H1 (cell line): ENCODE measurements at regions not wholly inside any gene's neighbourhood (a gene's known extent, or its start where the extent isn't known, plus 50 kb on each side); places are given as distances from the start of the nearest gene placed in this dataset.

Experiments used
- CTCF ChIA-PET: fragments of 300-600 bp; sonication (Branson Sonifier 250); formaldehyde crosslinking; loops from one replicate; lab custom pipeline; 2021; ENCODE audit not compliant: partially characterized antibody; lab: Charles Lee
- POLR2A ChIA-PET: fragments of 300-600 bp; sonication (Branson Sonifier 250); formaldehyde crosslinking; loops from one replicate; lab custom pipeline; 2021; ENCODE audit warnings: inconsistent platforms; ENCODE audit not compliant: partially characterized antibody; lab: Charles Lee
- DNase-seq, 2 experiments: peaks; one replicate each; pipeline versions ENCODE4 v3.0.0 to v3.0.0-alpha.2; 2010 to 2022; ENCODE audit warnings: low spot score in 2 of 2, low read depth in 1 of 2, mixed read lengths in 1 of 2
- FAIRE-seq: peaks from 2 replicates; lab custom pipeline; 2011; peaks lifted over from hg19 to GRCh38; lab: Jason Lieb, UNC
- H2AFZ ChIP-seq: 2 replicates; pipeline ENCODE4 v1.8.1; 2012; ENCODE audit warnings: low read length, inconsistent platforms
- H2AK5ac ChIP-seq: 2 replicates; pipeline ENCODE4 v1.6.1; 2013; ENCODE audit warnings: low read depth, low read length
- H2BK120ac ChIP-seq: replicated peaks from 2 replicates; pipeline ENCODE3; 2013; ENCODE audit warnings: low read depth, low read length, inconsistent platforms
- H2BK12ac ChIP-seq: 2 replicates; pipeline ENCODE4 v1.6.1; 2013; ENCODE audit warnings: low read depth, low read length
- H2BK15ac ChIP-seq: 2 replicates; pipeline ENCODE4 v1.6.1; 2013; ENCODE audit warnings: low read length
- H2BK20ac ChIP-seq: 2 replicates; pipeline ENCODE4 v1.6.1; 2013; ENCODE audit warnings: low read length
- H2BK5ac ChIP-seq: 2 replicates; pipeline ENCODE4 v1.6.1; 2013; ENCODE audit warnings: low read depth, low read length
- H3K14ac ChIP-seq: 2 replicates; pipeline ENCODE4 v1.6.1; 2013; ENCODE audit warnings: inconsistent platforms; ENCODE audit not compliant: insufficient read length
- H3K18ac ChIP-seq: 2 replicates; pipeline ENCODE4 v1.6.1; 2013; ENCODE audit warnings: low read length; ENCODE audit errors: extremely low read depth
- H3K23ac ChIP-seq: 2 replicates; pipeline ENCODE4 v1.6.1; 2013; ENCODE audit warnings: inconsistent platforms; ENCODE audit not compliant: insufficient read length
- H3K23me2 ChIP-seq: 2 replicates; pipeline ENCODE4 v1.6.1; 2013; ENCODE audit warnings: low read depth, low read length
- H3K27ac ChIP-seq: 2 replicates; pipeline ENCODE4 v1.6.1; 2011; ENCODE audit warnings: low read depth, low read length, inconsistent platforms
- H3K27me3 ChIP-seq, 4 experiments: replicated peaks in 1 of 4; 1 replicate in 1 of 4; 2 replicates in 3 of 4; pipeline versions ENCODE4 v1.6.1 to v1.8.1; 2011 to 2013; ENCODE audit warnings: low read length in 3 of 4, mild to moderate bottlenecking in 3 of 4, inconsistent platforms in 2 of 4, mixed read lengths in 2 of 4, moderate library complexity in 1 of 4; ENCODE audit not compliant: control insufficient read depth in 3 of 4, insufficient read depth in 3 of 4; ENCODE audit errors: extremely low read depth in 1 of 4
- H3K36me3 ChIP-seq, 4 experiments: 2 replicates each; pipeline versions ENCODE4 v1.6.1 to v1.8.1; 2011 to 2013; ENCODE audit warnings: mild to moderate bottlenecking in 4 of 4, low read length in 3 of 4, moderate library complexity in 2 of 4, control low read depth in 1 of 4, inconsistent platforms in 1 of 4; ENCODE audit not compliant: insufficient read depth in 4 of 4, control insufficient read depth in 2 of 4
- H3K4ac ChIP-seq: replicated peaks from 2 replicates; pipeline ENCODE3; 2013; ENCODE audit warnings: low read length, low read depth, mixed read lengths, inconsistent platforms; ENCODE audit not compliant: insufficient read length
- H3K4me1 ChIP-seq, 4 experiments: replicated peaks in 1 of 4; 1 replicate in 1 of 4; 2 replicates in 3 of 4; pipeline versions ENCODE4 v1.6.1 to v1.8.1; 2011 to 2013; ENCODE audit warnings: low read length in 3 of 4, inconsistent platforms in 2 of 4, mixed read lengths in 1 of 4; ENCODE audit not compliant: insufficient read depth in 4 of 4, control insufficient read depth in 3 of 4
- H3K4me2 ChIP-seq, 2 experiments: 2 replicates each; pipeline versions ENCODE4 v1.6.1 to v1.8.1; 2011 to 2013; ENCODE audit warnings: low read depth in 2 of 2, low read length in 2 of 2, control low read depth in 1 of 2, inconsistent platforms in 1 of 2, mild to moderate bottlenecking in 1 of 2; ENCODE audit not compliant: insufficient read depth in 1 of 2
- H3K4me3 ChIP-seq, 4 experiments: fragments of 200-600, 300-600 bp in 1 of 4; sonication (generic), shearing (Covaris generic), sonication (Bioruptor Twin) in 1 of 4; 2 replicates each; pipeline versions ENCODE4 v1.5.1 to v1.8.1; 2011 to 2016; ENCODE audit warnings: low read length in 4 of 4, low read depth in 3 of 4, control low read depth in 2 of 4, inconsistent platforms in 2 of 4, mild to moderate bottlenecking in 2 of 4, mixed read lengths in 1 of 4, moderate library complexity in 1 of 4; ENCODE audit not compliant: insufficient read depth in 2 of 4; ENCODE audit errors: extremely low read depth in 1 of 4
- H3K56ac ChIP-seq: replicated peaks from 2 replicates; pipeline ENCODE3; 2013; ENCODE audit warnings: low read depth, mild to moderate bottlenecking, mixed read lengths, low read length, inconsistent platforms; ENCODE audit not compliant: insufficient read length
- H3K79me1 ChIP-seq: 2 replicates; pipeline ENCODE4 v1.6.1; 2013; ENCODE audit warnings: low read depth, low read length, control low read depth
- H3K79me2 ChIP-seq, 2 experiments: 2 replicates each; pipeline versions ENCODE4 v1.6.1 to v1.8.1; 2012 to 2013; ENCODE audit warnings: low read length in 2 of 2, mild to moderate bottlenecking in 2 of 2, inconsistent platforms in 1 of 2; ENCODE audit not compliant: insufficient read depth in 2 of 2, control insufficient read depth in 1 of 2
- H3K9ac ChIP-seq, 4 experiments: replicated peaks in 1 of 4; 1 replicate in 1 of 4; 2 replicates in 3 of 4; pipeline versions ENCODE4 v1.6.1 to v1.8.1; 2011 to 2013; ENCODE audit warnings: low read depth in 3 of 4, low read length in 3 of 4, control low read depth in 2 of 4, mild to moderate bottlenecking in 2 of 4, moderate library complexity in 2 of 4, inconsistent platforms in 1 of 4; ENCODE audit errors: extremely low read depth in 1 of 4
- H3K9me3 ChIP-seq, 2 experiments: 2 replicates each; pipeline versions ENCODE4 v1.6.1 to v1.8.1; 2012 to 2013; ENCODE audit warnings: mild to moderate bottlenecking in 2 of 2, moderate library complexity in 2 of 2, control low read depth in 1 of 2, inconsistent platforms in 1 of 2, low read depth in 1 of 2, low read length in 1 of 2, mixed read lengths in 1 of 2; ENCODE audit not compliant: insufficient read depth in 2 of 2
- H4K20me1 ChIP-seq, 2 experiments: replicated peaks in 1 of 2; 2 replicates each; pipeline versions ENCODE3 to v1.8.1; 2011 to 2013; ENCODE audit warnings: inconsistent platforms in 2 of 2, low read length in 2 of 2, mild to moderate bottlenecking in 1 of 2; ENCODE audit not compliant: insufficient read depth in 2 of 2, control insufficient read depth in 1 of 2
- H4K5ac ChIP-seq: 2 replicates; pipeline ENCODE4 v1.6.1; 2013; ENCODE audit warnings: low read length, low read depth, mixed read lengths, inconsistent platforms; ENCODE audit not compliant: insufficient read length
- H4K8ac ChIP-seq: 2 replicates; pipeline ENCODE4 v1.8.0; 2013; ENCODE audit warnings: mild to moderate bottlenecking, moderate library complexity, low read length, inconsistent platforms; ENCODE audit not compliant: insufficient read depth; ENCODE audit errors: extremely low read depth
- H4K91ac ChIP-seq: replicated peaks from 2 replicates; pipeline ENCODE3; 2013; ENCODE audit warnings: low read length, mixed read lengths, inconsistent platforms; ENCODE audit not compliant: insufficient read length
- EZH2 ChIP-seq: fragments of 200-600 bp; sonication (generic); IDR thresholded peaks from 2 replicates; pipeline ENCODE4 v1.7.1; 2012; ENCODE audit warnings: low read depth, mild to moderate bottlenecking, moderate library complexity, low read length, inconsistent platforms; ENCODE audit not compliant: severe bottlenecking
- JUND ChIP-seq: IDR thresholded peaks from 2 replicates; pipeline ENCODE4 v1.6.1; 2011; ENCODE audit warnings: mild to moderate bottlenecking, improper control_type of control experiment, low read length
- RFX5 ChIP-seq: IDR thresholded peaks from 2 replicates; pipeline ENCODE4 v1.6.1; 2011; ENCODE audit warnings: low read depth, low read length, improper control_type of control experiment, borderline replicate concordance
- USF2 ChIP-seq: IDR thresholded peaks from 2 replicates; pipeline ENCODE4 v1.6.1; 2011; ENCODE audit warnings: low read length, improper control_type of control experiment
- WGBS, 2 experiments: shearing (Covaris generic) in 1 of 2; methylation state at CpG; one replicate each; pipeline versions ENCODE4 v1.1.6 to v1.1.7; 2013 to 2015; ENCODE audit warnings: low lambda C conversion rate in 2 of 2, mixed read lengths in 2 of 2, inconsistent platforms in 1 of 2, low coverage in 1 of 2, missing lambda C conversion rate in 1 of 2; ENCODE audit not compliant: insufficient replicate concordance in 2 of 2, insufficient coverage in 1 of 2, insufficient read length in 1 of 2; ENCODE audit errors: extremely low coverage in 1 of 2, missing lambda C conversion rate in 1 of 2; 5-methylcytosine and 5-hydroxymethylcytosine counted together

DNA sequence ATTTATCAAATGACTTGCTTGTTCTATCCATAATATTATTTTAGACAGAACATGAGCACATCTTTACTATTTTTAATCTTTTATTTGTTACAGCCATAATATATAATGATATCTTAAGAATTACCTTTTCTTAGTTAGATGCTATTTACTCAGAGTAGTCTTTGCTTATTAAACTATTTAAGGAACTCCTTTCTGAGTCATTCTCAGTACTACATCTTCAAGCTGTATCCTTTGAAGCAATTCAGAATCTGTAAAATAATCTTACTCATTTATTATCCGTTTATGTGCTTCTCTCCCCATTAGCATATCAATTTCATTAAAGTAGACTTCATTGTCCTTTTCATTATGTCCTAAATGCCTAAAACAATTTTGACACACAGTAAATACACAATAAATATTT is 240.4 kb upstream of the FAR2 start:
- H4K8ac ChIP-seq, result no peak overlapping the region
- no peaks in the 10 kb centered on the region for H3K79me2 ChIP-seq
- H3K56ac ChIP-seq, result no peak overlapping the region
- H2BK120ac ChIP-seq, result no peak overlapping the region
- DNase-seq (no peak), FAIRE-seq (no peak)
- H4K5ac ChIP-seq, result no peak overlapping the region
- TF ChIP-seq USF2, result no peak
- TF ChIP-seq RFX5, result no peak
- TF ChIP-seq EZH2, result no peak
- no peak for TF ChIP-seq JUND
- POLR2A ChIA-PET, result no interaction called here
- H2AK5ac ChIP-seq, result no peak overlapping the region
- no peak overlapping the region for H2BK5ac ChIP-seq
- H2BK15ac ChIP-seq, result no peak overlapping the region
- no peak overlapping the region for H3K4ac ChIP-seq
- H3K36me3 ChIP-seq, result no peaks in the 10 kb centered on the region; a peak in 1 of 8 replicates
- no peak overlapping the region for H2BK12ac ChIP-seq
- H3K27ac ChIP-seq, result no peak overlapping the region
- no peak overlapping the region for H3K18ac ChIP-seq
- H3K27me3 ChIP-seq, result no peaks in the 10 kb centered on the region
- no peaks in the 10 kb centered on the region for H3K23me2 ChIP-seq
- WGBS, 2 experiments, result 97% methylated on average over 1 of the region's 1 CpG; no CpG with 5 or more reads in 1 of the 2 experiments
- no peak overlapping the region for H3K4me3 ChIP-seq
- peaks cover 8 to 13% of the 10 kb centered on the region in 2 experiments for H3K9me3 ChIP-seq
- H3K4me1 ChIP-seq, result no peaks in the 10 kb centered on the region
- H3K4me2 ChIP-seq, result no peak overlapping the region
- no peak overlapping the region for H3K14ac ChIP-seq
- no peak overlapping the region for H2AFZ ChIP-seq
- no peak overlapping the region for H3K23ac ChIP-seq
- H3K79me1 ChIP-seq, result no peaks in the 10 kb centered on the region
- CTCF ChIA-PET, result no interaction called here
- H3K9ac ChIP-seq, result no peak overlapping the region
- no peak overlapping the region for H4K91ac ChIP-seq
- H4K20me1 ChIP-seq, result no peaks in the 10 kb centered on the region
- no peak overlapping the region for H2BK20ac ChIP-seq
